ENCODE measurements at regions not wholly inside any gene's neighbourhood (a gene's known extent, or its start where the extent isn't known, plus 50 kb on each side); places are given as distances from the start of the nearest gene placed in this dataset.

- H3K79me2 ChIP-seq (ENCODE audit: insufficient read depth) = no peaks in the 10 kb centered on the region
- WGBS (ENCODE audit: low lambda C conversion rate) = 73% methylated on average over 2 of the region's 2 CpGs
- CTCF ChIA-PET = no interaction called here
- H3F3A ChIP-seq (replicated peaks; ENCODE audit: insufficient read depth) = no peaks in the 10 kb centered on the region
- POLR2A ChIA-PET = no interaction called here
- H3K9me3 ChIP-seq = no peaks in the 10 kb centered on the region
- no peak overlapping the region for H3K4me2 ChIP-seq
- DNase-seq = no peak
- no peaks in the 10 kb centered on the region for H3K27me3 ChIP-seq (ENCODE audit: insufficient read depth)
- no peak overlapping the region for H3K9ac ChIP-seq
- H3K9me2 ChIP-seq = no peaks in the 10 kb centered on the region
- no peak for TF ChIP-seq ELF1 (IDR thresholded peaks at IDR 0.05)
- no peak for TF ChIP-seq RCOR1 (IDR thresholded peaks at IDR 0.05; ENCODE audit: low read length)
- no peak for TF ChIP-seq EP300 (IDR thresholded peaks at IDR 0.05; ENCODE audit: borderline replicate concordance in 1 of 2, low read depth in 1 of 2, low read length in 1 of 2)
- no peaks in the 10 kb centered on the region for H4K20me1 ChIP-seq (ENCODE audit: insufficient read depth)
- no peak overlapping the region for H2AFZ ChIP-seq (ENCODE audit: low read depth)
- no peaks in the 10 kb centered on the region for H3K36me3 ChIP-seq (replicated peaks in 1 of 2; ENCODE audit: control insufficient read depth in 1 of 2, insufficient read depth in 2 of 2, low read length in 1 of 2)
- no peak overlapping the region for H3K27ac ChIP-seq (ENCODE audit: low read depth in 2 of 2, low read length in 1 of 2)
- no peaks in the 10 kb centered on the region for H3K4me1 ChIP-seq (ENCODE audit: control insufficient read depth in 1 of 2, insufficient read depth in 2 of 2, low read depth in 1 of 2, low read length in 1 of 2)
- no peak overlapping the region for H3K4me3 ChIP-seq (ENCODE audit: low read depth in 2 of 2, low read length in 1 of 2)
Observed at GRCh38 chr6:14426281-14426680, 308.7 kb downstream of the CD83 start.

DNA sequence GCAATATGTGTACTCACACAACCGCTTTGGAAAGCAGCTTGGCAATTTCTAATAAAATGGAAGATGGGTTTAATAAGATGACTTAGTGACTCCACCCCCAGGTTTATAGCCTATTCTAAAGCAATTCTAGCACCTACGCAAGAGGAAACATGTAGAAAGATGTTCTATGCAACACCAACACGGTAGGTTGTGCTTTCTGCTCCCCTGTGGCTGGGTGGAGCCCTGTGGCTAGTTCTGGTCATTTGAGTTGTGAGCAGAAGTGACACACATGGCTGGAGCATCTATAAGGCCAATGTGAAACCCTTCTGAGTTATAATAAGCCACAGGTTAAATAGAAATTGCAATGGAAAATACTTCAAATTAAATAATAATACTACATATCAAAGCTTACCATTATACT, 310.7 kb downstream of the CD83 start:
- H3K27ac ChIP-seq (ENCODE audit: low read depth in 2 of 2, low read length in 1 of 2) = no peak overlapping the region
- no peak overlapping the region for H2AFZ ChIP-seq (ENCODE audit: low read depth)
- H3K4me3 ChIP-seq (ENCODE audit: low read depth in 2 of 2, low read length in 1 of 2) = no peak overlapping the region
- no peaks in the 10 kb centered on the region for H3K9me2 ChIP-seq
- no peaks in the 10 kb centered on the region for H3K4me1 ChIP-seq (ENCODE audit: control insufficient read depth in 1 of 2, insufficient read depth in 2 of 2, low read depth in 1 of 2, low read length in 1 of 2)
- H3K36me3 ChIP-seq (replicated peaks in 1 of 2; ENCODE audit: control insufficient read depth in 1 of 2, insufficient read depth in 2 of 2, low read length in 1 of 2) = no peaks in the 10 kb centered on the region
- no peaks in the 10 kb centered on the region for H3K27me3 ChIP-seq (ENCODE audit: insufficient read depth)
- WGBS (ENCODE audit: low lambda C conversion rate) = 33% methylated on average over 3 of the region's 3 CpGs
- no peak overlapping the region for H3K9ac ChIP-seq
- H3K9me3 ChIP-seq = no peaks in the 10 kb centered on the region
- no peak for TF ChIP-seq FOXM1 (IDR thresholded peaks at IDR 0.05; ENCODE audit: low read depth)
- TF ChIP-seq RXRA (IDR thresholded peaks at IDR 0.05; ENCODE audit: borderline replicate concordance, low read depth) = no peak
- TF ChIP-seq FOSL2 (IDR thresholded peaks at IDR 0.05; ENCODE audit: borderline replicate concordance, low read depth) = no peak
- no peak for TF ChIP-seq CHD2 (IDR thresholded peaks at IDR 0.05; ENCODE audit: low read length, partially characterized antibody)
- no peak for TF ChIP-seq MXI1 (IDR thresholded peaks at IDR 0.05; ENCODE audit: low read depth, low read length)
- no peak for TF ChIP-seq MEF2A (IDR thresholded peaks at IDR 0.05; ENCODE audit: borderline replicate concordance, low read depth)
- no peak for DNase-seq
- no peaks in the 10 kb centered on the region for H3F3A ChIP-seq (replicated peaks; ENCODE audit: insufficient read depth)
- POLR2A ChIA-PET = no interaction called here
- no peaks in the 10 kb centered on the region for H3K79me2 ChIP-seq (ENCODE audit: insufficient read depth)
- no peaks in the 10 kb centered on the region for H4K20me1 ChIP-seq (ENCODE audit: insufficient read depth)
- no peak overlapping the region for H3K4me2 ChIP-seq
- CTCF ChIA-PET = no interaction called here

- Histone ChIP-seq H3K27me3 (ENCODE audit: insufficient read depth) (no peaks in the 10 kb centered on the region), H3K36me3 (replicated peaks in 1 of 2; ENCODE audit: control insufficient read depth in 1 of 2, insufficient read depth in 2 of 2, low read length in 1 of 2) (no peaks in the 10 kb centered on the region), H2AFZ (ENCODE audit: low read depth) (no peak overlapping the region), H3K4me1 (ENCODE audit: control insufficient read depth in 1 of 2, insufficient read depth in 2 of 2, low read depth in 1 of 2, low read length in 1 of 2) (no peaks in the 10 kb centered on the region), H3K4me3 (ENCODE audit: low read depth in 2 of 2, low read length in 1 of 2) (no peak overlapping the region), H3K9ac (no peak overlapping the region), H3K9me2 (no peaks in the 10 kb centered on the region), H3K4me2 (no peak overlapping the region), H3K9me3 (no peaks in the 10 kb centered on the region), H3K79me2 (ENCODE audit: insufficient read depth) (no peaks in the 10 kb centered on the region), H3K27ac (ENCODE audit: low read depth in 2 of 2, low read length in 1 of 2) (no peak overlapping the region), H4K20me1 (ENCODE audit: insufficient read depth) (no peaks in the 10 kb centered on the region), H3F3A (replicated peaks; ENCODE audit: insufficient read depth) (no peaks in the 10 kb centered on the region)
- WGBS (ENCODE audit: low lambda C conversion rate) = 51% methylated on average over 10 of the region's 10 CpGs
- POLR2A ChIA-PET = no interaction called here
- TF ChIP-seq IRF3 (IDR thresholded peaks at IDR 0.05; ENCODE audit: low read depth, low read length) (no peak), JUND (IDR thresholded peaks at IDR 0.05) (no peak), CHD2 (IDR thresholded peaks at IDR 0.05; ENCODE audit: low read length, partially characterized antibody) (no peak), NFIC (IDR thresholded peaks at IDR 0.05; ENCODE audit: borderline replicate concordance) (no peak), RCOR1 (IDR thresholded peaks at IDR 0.05; ENCODE audit: low read length) (no peak), NRF1 (IDR thresholded peaks at IDR 0.05; ENCODE audit: low read depth, low read length) (no peak), FOXJ3 (CRISPR knock-in tag; IDR thresholded peaks at IDR 0.05) (no peak), GATA2 (CRISPR knock-in tag; IDR thresholded peaks at IDR 0.05) (no peak), TEAD4 (IDR thresholded peaks at IDR 0.05; ENCODE audit: borderline replicate concordance, insufficient read depth) (no peak), SIN3A (IDR thresholded peaks at IDR 0.05; ENCODE audit: borderline replicate concordance, low read depth, low read length) (no peak)
- TF ChIP-seq, protein P1, sequence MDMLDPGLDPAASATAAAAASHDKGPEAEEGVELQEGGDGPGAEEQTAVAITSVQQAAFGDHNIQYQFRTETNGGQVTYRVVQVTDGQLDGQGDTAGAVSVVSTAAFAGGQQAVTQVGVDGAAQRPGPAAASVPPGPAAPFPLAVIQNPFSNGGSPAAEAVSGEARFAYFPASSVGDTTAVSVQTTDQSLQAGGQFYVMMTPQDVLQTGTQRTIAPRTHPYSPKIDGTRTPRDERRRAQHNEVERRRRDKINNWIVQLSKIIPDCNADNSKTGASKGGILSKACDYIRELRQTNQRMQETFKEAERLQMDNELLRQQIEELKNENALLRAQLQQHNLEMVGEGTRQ (IDR thresholded peaks at IDR 0.05; ENCODE audit: borderline replicate concordance, low read depth, low read length) = no peak
- TF ChIP-seq, protein P2, sequence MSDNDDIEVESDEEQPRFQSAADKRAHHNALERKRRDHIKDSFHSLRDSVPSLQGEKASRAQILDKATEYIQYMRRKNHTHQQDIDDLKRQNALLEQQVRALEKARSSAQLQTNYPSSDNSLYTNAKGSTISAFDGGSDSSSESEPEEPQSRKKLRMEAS (IDR thresholded peaks at IDR 0.05; ENCODE audit: low read depth) = no peak
- DNase-seq = no peak
- CTCF ChIA-PET = no interaction called here
Observed at GRCh38 chr6:14429396-14429795, 311.8 kb downstream of the CD83 start.

Measured in SK-N-SH (cell line).